IPS-NIHi7 (cell line): ENCODE measurements at regions not wholly inside any gene's neighbourhood (a gene's known extent, or its start where the extent isn't known, plus 50 kb on each side); places are given as distances from the start of the nearest gene placed in this dataset.
"Not testable (repeated sequence)": the region's sequence is repeated elsewhere in the genome, so short reads cannot be mapped to it uniquely, and the experiment has no call there.

Experiments
- DNase-seq: peaks from one replicate; pipeline ENCODE4 v3.0.0; 2012; ENCODE audit warnings: mixed read lengths; ENCODE audit errors: extremely low spot score

GRCh38 chr4:3613967-3614730 is 81.9 kb upstream of the LRPAP1 start:
- no peak for DNase-seq

- DNase-seq = no peak
These were observed 80.7 kb upstream of the LRPAP1 start for GRCh38 chr4:3612934-3613333.

GRCh38 chr4:3612281-3612680 is 80.1 kb upstream of the LRPAP1 start:
- DNase-seq = no peak

GRCh38 chr4:3611778-3612177 is 79.6 kb upstream of the LRPAP1 start:
- DNase-seq = no peak

- not testable (repeated sequence) for DNase-seq
These were observed 78.6 kb upstream of the LRPAP1 start for GRCh38 chr4:3610851-3611250.

- not testable (repeated sequence) for DNase-seq
These were observed 77.7 kb upstream of the LRPAP1 start for GRCh38 chr4:3609905-3610304.

- no peak for DNase-seq
These were observed 75.7 kb upstream of the LRPAP1 start for GRCh38 chr4:3607690-3608552.

GRCh38 chr4:3606850-3607249 is 74.6 kb upstream of the LRPAP1 start:
- DNase-seq = not testable (repeated sequence)

GRCh38 chr4:3606271-3606670 is 74.0 kb upstream of the LRPAP1 start:
- not testable (repeated sequence) for DNase-seq

GRCh38 chr4:3605491-3605890 is 73.3 kb upstream of the LRPAP1 start:
- DNase-seq = no peak

GRCh38 chr4:3602886-3603645 is 70.8 kb upstream of the LRPAP1 start:
- not testable (repeated sequence) for DNase-seq

- no peak for DNase-seq
These were observed 69.8 kb upstream of the LRPAP1 start for GRCh38 chr4:3601992-3602391.

- DNase-seq = not testable (repeated sequence)
These were observed 69.0 kb upstream of the LRPAP1 start for GRCh38 chr4:3601108-3601690.

- no peak for DNase-seq
These were observed 67.7 kb upstream of the LRPAP1 start for GRCh38 chr4:3599951-3600350.

GRCh38 chr4:3598695-3599227 is 66.5 kb upstream of the LRPAP1 start:
- DNase-seq = no peak

- not testable (repeated sequence) for DNase-seq
These were observed 65.8 kb upstream of the LRPAP1 start for GRCh38 chr4:3597896-3598505.

- not testable (repeated sequence) for DNase-seq
These were observed 64.9 kb upstream of the LRPAP1 start for GRCh38 chr4:3596957-3597733.

- not testable (repeated sequence) for DNase-seq
These were observed 63.5 kb upstream of the LRPAP1 start for GRCh38 chr4:3595627-3596291.

- not testable (repeated sequence) for DNase-seq
These were observed 62.5 kb upstream of the LRPAP1 start for GRCh38 chr4:3594751-3595150.
